ENCODE measurements at regions not wholly inside any gene's neighbourhood (a gene's known extent, or its start where the extent isn't known, plus 50 kb on each side); places are given as distances from the start of the nearest gene placed in this dataset.

- no peak for DNase-seq
These were observed 195.2 kb downstream of the TSHZ3 start for GRCh38 chr19:31154021-31154420.

GRCh38 chr19:31152906-31153305, 196.3 kb downstream of the TSHZ3 start:
- no peak for DNase-seq

GRCh38 chr19:31149441-31149941, 199.7 kb downstream of the TSHZ3 start:
- DNase-seq = no peak

- no peak for DNase-seq
These were observed 200.6 kb downstream of the TSHZ3 start for GRCh38 chr19:31148671-31149070.

- no peak for DNase-seq
These were observed 202.0 kb downstream of the TSHZ3 start for GRCh38 chr19:31147234-31147633.

GRCh38 chr19:31146546-31147183, 202.6 kb downstream of the TSHZ3 start:
- DNase-seq = no peak

- no peak for DNase-seq
These were observed 203.2 kb downstream of the TSHZ3 start for GRCh38 chr19:31146015-31146414.

- DNase-seq = no peak
These were observed 204.2 kb downstream of the TSHZ3 start for GRCh38 chr19:31145007-31145406.

GRCh38 chr19:31144075-31144870, 205.0 kb downstream of the TSHZ3 start:
- no peak for DNase-seq

- DNase-seq = no peak
These were observed 207.9 kb downstream of the TSHZ3 start for GRCh38 chr19:31141301-31141700.

GRCh38 chr19:31140717-31141116, 208.5 kb downstream of the TSHZ3 start:
- no peak for DNase-seq

GRCh38 chr19:31139871-31140505, 209.2 kb downstream of the TSHZ3 start:
- no peak for DNase-seq

- no peak for DNase-seq
These were observed 211.2 kb downstream of the TSHZ3 start for GRCh38 chr19:31138077-31138476.

GRCh38 chr19:31135841-31136240, 213.4 kb downstream of the TSHZ3 start:
- no peak for DNase-seq

- DNase-seq = no peak
These were observed 216.5 kb downstream of the TSHZ3 start for GRCh38 chr19:31132753-31133110.

- DNase-seq = no peak
These were observed 220.9 kb downstream of the TSHZ3 start for GRCh38 chr19:31128291-31128690.

GRCh38 chr19:31127134-31127967, 221.9 kb downstream of the TSHZ3 start:
- no peak for DNase-seq

GRCh38 chr19:31126236-31126635, 223.0 kb downstream of the TSHZ3 start:
- no peak for DNase-seq

- no peak for DNase-seq
These were observed 224.2 kb downstream of the TSHZ3 start for GRCh38 chr19:31125071-31125470.

- no peak for DNase-seq
These were observed 227.7 kb downstream of the TSHZ3 start for GRCh38 chr19:31121501-31121900.

- DNase-seq = no peak
These were observed 228.3 kb downstream of the TSHZ3 start for GRCh38 chr19:31120952-31121351.

GRCh38 chr19:31119951-31120690, 229.1 kb downstream of the TSHZ3 start:
- no peak for DNase-seq

Data from NCI-H2029 treated with DMSO at 0.1 percent for 48 hours (cell line).